ENCODE measurements at regions not wholly inside any gene's neighbourhood (a gene's known extent, or its start where the extent isn't known, plus 50 kb on each side); places are given as distances from the start of the nearest gene placed in this dataset.

DNA sequence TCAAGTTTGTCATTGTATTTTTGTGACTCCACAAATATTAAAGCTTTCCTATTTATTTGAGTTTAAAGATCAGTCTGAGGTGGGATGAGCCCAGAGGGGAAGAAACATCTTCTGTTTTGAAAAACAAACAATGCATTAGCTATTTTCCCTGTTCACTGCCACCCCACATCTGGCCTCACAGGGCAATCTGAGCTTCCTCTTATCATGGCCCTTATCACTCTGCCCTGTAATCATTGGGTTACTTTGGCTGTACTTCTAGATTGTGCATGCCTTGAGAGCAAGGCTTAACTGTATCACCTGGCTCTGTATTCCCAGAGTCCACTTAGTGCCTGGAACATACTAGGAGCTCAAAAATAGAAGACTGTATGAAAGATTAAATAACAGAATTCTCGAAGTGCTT is 241.6 kb upstream of the NT5C1B start:
- TF ChIP-seq POLR2A (IDR thresholded peaks at IDR 0.05) (no peak), CTCF (IDR thresholded peaks at IDR 0.05) (no peak)
